GM18498 (cell line): ENCODE measurements at regions not wholly inside any gene's neighbourhood (a gene's known extent, or its start where the extent isn't known, plus 50 kb on each side); places are given as distances from the start of the nearest gene placed in this dataset.

Experiments
- ATAC-seq: cut with Tn5 transposase; IDR thresholded peaks from one replicate; pipeline ENCODE4 v1.9.1; 2021; ENCODE audit warnings: mild to moderate bottlenecking, moderate library complexity; ENCODE audit not compliant: unreplicated experiment

- no peak for ATAC-seq
Measured at GRCh38 chr6:118761645-118762044, 110.3 kb upstream of the CEP85L start.

- no peak for ATAC-seq
Measured at GRCh38 chr6:118758946-118759345, 107.6 kb upstream of the CEP85L start.

GRCh38 chr6:118755941-118756646, 104.7 kb upstream of the CEP85L start:
- no peak for ATAC-seq

- no peak for ATAC-seq
Measured at GRCh38 chr6:118752803-118753202, 101.4 kb upstream of the CEP85L start.

GRCh38 chr6:118751072-118751471, 99.7 kb upstream of the CEP85L start:
- no peak for ATAC-seq

- ATAC-seq = no peak
Measured at GRCh38 chr6:118750143-118750542, 98.8 kb upstream of the CEP85L start.

GRCh38 chr6:118748311-118749062, 97.1 kb upstream of the CEP85L start:
- no peak for ATAC-seq

GRCh38 chr6:118746825-118747174, 95.4 kb upstream of the CEP85L start:
- ATAC-seq = no peak

- no peak for ATAC-seq
Measured at GRCh38 chr6:118746145-118746824, 94.9 kb upstream of the CEP85L start.

GRCh38 chr6:118745156-118745555, 93.8 kb upstream of the CEP85L start:
- ATAC-seq = no peak

GRCh38 chr6:118744261-118744941, 93.0 kb upstream of the CEP85L start:
- ATAC-seq = no peak

GRCh38 chr6:118743746-118744145, 92.4 kb upstream of the CEP85L start:
- no peak for ATAC-seq

GRCh38 chr6:118740372-118740771, 89.0 kb upstream of the CEP85L start:
- ATAC-seq = no peak

GRCh38 chr6:118739696-118740353, 88.4 kb upstream of the CEP85L start:
- no peak for ATAC-seq

- no peak for ATAC-seq
Measured at GRCh38 chr6:118736440-118736839, 85.0 kb upstream of the CEP85L start.

GRCh38 chr6:118735320-118735719, 83.9 kb upstream of the CEP85L start:
- ATAC-seq = no peak

- ATAC-seq = no peak
Measured at GRCh38 chr6:118725944-118726343, 74.6 kb upstream of the CEP85L start.

GRCh38 chr6:118724211-118724610, 72.8 kb upstream of the CEP85L start:
- peak; percentile 85 for ATAC-seq

GRCh38 chr6:118722829-118723813, 71.7 kb upstream of the CEP85L start:
- no peak for ATAC-seq

GRCh38 chr6:118720125-118720473, 68.7 kb upstream of the CEP85L start:
- no peak for ATAC-seq
